Spinal cord (tissue), 9 donors: ENCODE measurements at regions not wholly inside any gene's neighbourhood (a gene's known extent, or its start where the extent isn't known, plus 50 kb on each side); places are given as distances from the start of the nearest gene placed in this dataset.

ENCODE experiments used
- DNase-seq, 6 donors: peaks; one replicate each; pipeline versions ENCODE4 v3.0.0 to v3.0.0-alpha.2; 2013 to 2015; ENCODE audit warnings: low spot score in 6 of 6, low read depth in 4 of 6
- H3K27ac ChIP-seq: one replicate; pipeline ENCODE4 v1.5.1; 2013; ENCODE audit warnings: low read depth, low read length, control low read depth
- H3K27me3 ChIP-seq: one replicate; pipeline ENCODE4 v1.6.1; 2013; ENCODE audit warnings: low read length; ENCODE audit not compliant: control insufficient read depth, insufficient read depth
- H3K36me3 ChIP-seq: one replicate; pipeline ENCODE4 v1.6.1; 2013; ENCODE audit warnings: low read length; ENCODE audit not compliant: control insufficient read depth, insufficient read depth
- H3K4me1 ChIP-seq: one replicate; pipeline ENCODE4 v1.6.1; 2013; ENCODE audit warnings: low read length; ENCODE audit not compliant: control insufficient read depth, insufficient read depth
- H3K4me3 ChIP-seq: one replicate; pipeline ENCODE4 v1.5.1; 2013; ENCODE audit warnings: low read depth, low read length, control low read depth
- H3K9me3 ChIP-seq: one replicate; pipeline ENCODE4 v1.6.1; 2013; ENCODE audit warnings: low read length; ENCODE audit not compliant: control insufficient read depth, insufficient read depth
- WGBS: methylation state at CpG from one replicate; pipeline ENCODE4 v1.1.5; 2013; ENCODE audit warnings: missing lambda C conversion rate; ENCODE audit not compliant: insufficient coverage; 5-methylcytosine and 5-hydroxymethylcytosine counted together
- donor health status: healthy.

DNA sequence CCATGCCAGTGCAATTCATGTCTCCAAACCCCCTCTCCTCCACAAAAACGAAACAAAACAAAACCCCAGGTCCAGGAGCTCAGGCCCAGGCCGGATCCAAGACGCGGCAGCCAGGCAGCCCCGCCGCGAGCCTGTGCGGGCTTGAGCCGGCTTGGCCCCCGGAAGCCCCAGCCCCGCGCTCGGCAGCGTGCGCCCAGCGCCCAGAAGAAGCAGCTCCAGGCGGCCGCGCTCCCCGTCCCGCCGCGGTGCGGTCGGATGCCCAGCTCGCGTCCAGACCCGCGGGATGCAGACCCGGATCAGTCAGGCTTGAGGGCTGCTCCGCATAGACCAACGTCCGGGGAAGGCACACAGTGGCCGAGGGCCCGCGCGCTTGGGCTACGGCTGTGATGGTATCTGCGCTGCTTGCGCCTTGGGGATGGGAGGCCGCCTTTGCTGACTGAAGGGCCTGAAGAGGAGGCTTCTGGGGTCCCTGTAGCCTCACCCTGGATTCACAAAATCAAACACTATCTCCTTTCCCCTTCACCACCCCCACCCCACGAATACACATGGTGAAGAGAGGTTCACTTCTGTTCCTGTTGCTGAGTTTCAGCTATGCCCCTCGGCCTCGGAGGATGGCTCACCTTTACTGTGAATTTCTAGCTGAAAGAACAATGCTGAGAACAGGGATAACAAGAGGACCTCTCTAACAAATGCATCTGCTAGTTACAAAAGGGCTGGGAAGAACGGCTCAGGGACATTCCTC lies 79.9 kb upstream of the EN2 start:
- H3K9me3 ChIP-seq = no peaks in the 10 kb centered on the region
- H3K4me3 ChIP-seq = no peak overlapping the region
- H3K4me1 ChIP-seq = peaks cover 60% of the 10 kb centered on the region
- peaks cover 99% of the 10 kb centered on the region for H3K27me3 ChIP-seq
- no peaks in the 10 kb centered on the region for H3K36me3 ChIP-seq
- peak in 1 of 6 donors; percentile 44 for DNase-seq
- under 1% methylated on average over 40 of the region's 45 CpGs for WGBS
- H3K27ac ChIP-seq = no peak overlapping the region

DNA sequence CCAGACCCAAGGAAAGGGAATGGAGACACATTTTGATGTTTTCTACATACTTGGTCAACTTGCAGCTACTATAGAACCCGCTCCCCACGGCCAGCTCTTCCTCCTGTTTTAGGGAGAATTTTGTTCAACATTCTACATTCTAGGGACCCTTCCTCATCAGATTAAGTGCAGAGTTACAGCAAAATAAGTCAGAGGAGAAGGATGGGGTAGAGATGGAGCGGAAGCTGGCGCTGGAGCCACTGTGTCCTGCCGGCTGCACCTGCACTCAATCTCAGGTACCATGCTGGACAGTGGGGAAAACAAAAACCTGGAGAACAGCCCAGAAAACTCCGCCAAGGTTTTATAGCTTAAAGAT lies 79.4 kb upstream of the EN2 start:
- Histone ChIP-seq H3K4me3 (no peak overlapping the region), H3K36me3 (no peaks in the 10 kb centered on the region), H3K4me1 (peaks cover 54% of the 10 kb centered on the region), H3K27me3 (peaks cover 99% of the 10 kb centered on the region), H3K27ac (no peak overlapping the region), H3K9me3 (no peaks in the 10 kb centered on the region)
- DNase-seq = no peak
- 9% methylated on average over 3 of the region's 6 CpGs for WGBS

DNA sequence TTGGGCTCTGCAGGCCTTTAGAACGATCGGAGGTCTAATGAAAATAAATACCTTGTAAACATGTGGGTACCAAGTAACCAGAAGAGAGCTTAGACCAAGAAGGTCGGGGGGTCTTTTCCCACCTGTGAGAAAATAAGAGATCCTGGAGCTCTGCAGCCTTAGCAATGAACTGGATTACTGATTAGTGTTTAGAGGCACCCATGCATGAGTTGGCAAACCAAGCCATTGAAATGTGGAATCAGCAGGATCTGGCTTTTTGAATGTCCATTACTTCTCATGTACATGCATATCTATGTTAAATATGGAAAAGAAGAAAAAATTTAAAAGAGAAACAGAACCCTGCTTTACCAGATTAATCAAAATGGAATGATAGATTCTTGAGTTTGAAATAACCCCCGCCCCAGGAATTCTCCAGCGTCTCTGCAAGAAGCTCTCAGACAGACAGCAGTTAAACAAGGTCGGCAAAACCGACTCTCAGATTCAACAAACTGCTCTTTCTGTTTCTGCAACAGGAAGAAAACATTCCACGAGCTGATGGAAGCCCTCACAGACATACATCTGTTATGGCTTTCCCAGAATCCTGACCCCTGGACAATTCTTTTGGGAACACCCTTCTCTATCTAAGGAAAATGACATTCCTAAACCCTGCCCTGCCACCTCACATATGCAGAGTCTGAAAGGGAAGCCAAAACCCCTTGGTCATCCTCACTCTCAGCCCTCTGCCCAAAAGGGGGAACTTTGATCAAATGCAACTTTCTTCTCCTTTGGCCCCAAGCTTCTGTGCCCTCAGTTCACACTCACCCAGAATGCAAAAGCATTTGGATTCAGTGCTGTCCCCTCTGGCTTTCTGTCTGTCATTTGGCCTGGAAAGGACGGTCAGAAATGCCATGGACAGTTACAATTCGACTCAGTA lies 78.7 kb upstream of the EN2 start:
- no peak for DNase-seq
- no peaks in the 10 kb centered on the region for H3K9me3 ChIP-seq
- peaks cover 48% of the 10 kb centered on the region for H3K4me1 ChIP-seq
- 9% methylated on average over 8 of the region's 10 CpGs for WGBS
- H3K27ac ChIP-seq = no peak overlapping the region
- H3K36me3 ChIP-seq = no peaks in the 10 kb centered on the region
- H3K27me3 ChIP-seq = peaks cover 100% of the 10 kb centered on the region
- H3K4me3 ChIP-seq = no peak overlapping the region

DNA sequence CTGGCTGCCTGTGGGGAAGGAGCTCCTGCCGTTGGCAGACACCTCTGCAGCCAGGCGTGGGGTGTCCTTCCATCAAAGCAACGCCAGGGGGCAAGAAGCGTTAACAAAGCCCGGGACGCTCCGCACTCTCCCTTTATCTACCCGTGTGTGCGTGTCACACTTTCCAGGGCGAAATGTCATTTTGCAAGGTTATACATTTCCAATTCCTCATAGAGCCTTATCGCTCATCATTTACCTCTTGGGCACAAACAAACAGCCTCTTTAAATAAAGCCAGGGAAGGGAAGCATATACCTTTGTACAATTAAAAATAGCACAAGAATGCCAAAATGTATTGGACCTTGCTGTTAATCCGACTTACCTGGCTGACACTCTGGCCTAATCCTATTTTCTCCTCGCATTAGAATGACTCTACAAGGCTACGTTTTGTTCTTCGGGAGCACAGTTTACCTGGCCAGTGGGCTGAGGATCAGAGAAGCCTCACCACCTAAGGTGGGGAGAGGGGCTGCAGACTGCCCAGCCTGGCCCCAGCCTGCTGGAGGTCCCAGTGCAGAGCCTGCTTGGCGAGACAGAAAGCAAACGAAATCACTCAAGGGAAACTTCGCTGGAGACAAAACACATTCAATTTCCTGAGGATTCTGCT lies 77.6 kb upstream of the EN2 start:
- H3K9me3 ChIP-seq = no peaks in the 10 kb centered on the region
- peaks cover 96% of the 10 kb centered on the region for H3K27me3 ChIP-seq
- no peaks in the 10 kb centered on the region for H3K36me3 ChIP-seq
- peak in 2 of 6 donors; percentile 87 to 93 for DNase-seq
- peaks cover 37% of the 10 kb centered on the region for H3K4me1 ChIP-seq
- H3K27ac ChIP-seq = no peak overlapping the region
- under 1% methylated on average over 15 of the region's 18 CpGs for WGBS
- H3K4me3 ChIP-seq = no peak overlapping the region

DNA sequence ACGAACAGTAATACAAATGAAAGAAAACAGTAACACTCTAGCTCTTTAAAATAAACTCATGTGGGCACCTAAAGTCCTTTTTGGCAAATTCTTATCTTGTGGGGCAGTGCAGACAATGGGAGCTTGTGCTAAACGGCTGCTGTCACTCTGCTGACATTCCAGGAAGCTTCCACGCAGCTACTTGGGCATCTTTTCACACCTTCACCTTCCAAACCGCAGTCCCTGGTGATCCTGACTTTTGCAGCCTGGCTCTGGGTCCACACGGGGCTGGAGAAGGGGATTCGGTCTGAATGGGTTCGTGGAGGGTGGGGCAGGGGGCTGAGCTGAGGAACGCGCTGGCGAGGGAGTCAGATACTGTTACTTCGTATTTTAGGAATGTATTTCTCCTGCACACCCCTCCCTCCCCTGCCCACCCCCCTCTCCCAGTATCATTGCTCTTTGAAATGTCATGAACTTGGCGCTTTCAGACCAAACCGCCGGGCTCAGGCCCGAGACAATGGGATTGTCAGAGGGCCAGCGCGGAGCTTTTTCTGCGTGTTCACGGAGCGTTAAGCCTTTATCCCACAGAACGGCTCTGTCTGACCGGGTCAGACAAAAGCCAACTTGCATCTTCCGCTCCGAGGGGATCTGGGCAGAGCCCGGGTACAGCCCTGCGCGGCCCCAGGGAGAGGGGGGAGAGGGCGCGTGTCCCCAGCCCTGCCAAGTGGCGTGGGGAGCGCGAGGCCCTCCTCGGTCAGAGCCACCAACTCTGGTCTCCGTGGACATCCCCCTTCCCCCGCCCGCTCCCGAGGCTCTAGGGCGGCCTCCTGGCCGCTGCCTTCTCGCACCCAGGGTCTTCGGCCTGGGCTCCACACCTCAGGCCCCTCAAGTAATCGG lies 76.7 kb upstream of the EN2 start:
- peaks cover 35% of the 10 kb centered on the region for H3K4me1 ChIP-seq
- H3K27ac ChIP-seq = no peak overlapping the region
- no peak overlapping the region for H3K4me3 ChIP-seq
- H3K27me3 ChIP-seq = peaks cover 87% of the 10 kb centered on the region
- H3K36me3 ChIP-seq = no peaks in the 10 kb centered on the region
- peak in 2 of 6 donors; percentile 53 to 63 for DNase-seq
- WGBS = under 1% methylated on average over 27 of the region's 42 CpGs
- no peaks in the 10 kb centered on the region for H3K9me3 ChIP-seq

DNA sequence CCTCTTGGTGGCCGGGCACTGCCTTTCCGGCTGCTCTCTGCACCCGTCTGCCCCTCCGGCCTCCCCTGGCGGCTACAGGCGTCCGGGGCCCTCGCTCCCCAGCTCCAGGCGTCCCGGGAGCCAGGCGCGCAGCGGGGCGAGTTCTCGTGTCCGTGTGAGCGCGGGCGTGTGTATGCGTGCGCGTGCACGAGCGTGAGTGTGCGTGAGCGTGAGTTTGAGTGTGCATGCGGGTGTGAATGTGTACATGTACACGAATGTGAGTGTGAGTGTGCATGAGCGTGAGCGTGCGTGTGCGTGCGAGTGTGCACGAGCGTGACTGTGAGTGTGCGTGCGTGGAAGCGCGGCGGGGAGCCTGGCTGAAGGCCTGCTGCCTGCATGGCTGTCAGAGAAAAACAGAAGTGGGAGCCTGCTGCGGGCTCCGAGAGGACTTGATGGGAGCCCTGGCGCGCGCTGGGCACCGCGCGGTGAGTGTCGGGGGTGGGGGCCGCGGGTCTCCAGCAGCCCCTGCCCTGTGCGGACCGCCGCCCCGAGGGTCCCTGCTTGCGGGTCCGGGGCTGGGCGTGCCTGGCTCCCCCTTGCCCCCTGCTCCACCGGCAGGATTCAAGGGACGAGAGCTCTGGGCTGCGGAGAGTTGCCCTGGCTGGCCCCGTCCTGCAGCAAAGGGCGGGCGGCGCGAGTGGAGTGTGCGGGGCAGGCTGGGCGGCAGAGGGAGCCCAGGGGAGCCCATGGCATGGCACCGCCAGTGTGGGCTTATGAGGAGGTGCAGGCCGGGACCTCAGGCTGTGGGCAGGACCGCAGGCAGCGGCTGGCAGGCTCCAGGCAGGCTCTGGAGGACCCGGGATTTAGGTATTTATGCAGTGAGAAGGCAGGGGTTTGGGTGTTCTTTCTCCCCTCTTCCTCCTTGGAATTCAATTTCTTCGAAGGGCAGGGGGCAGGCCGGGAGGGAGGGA lies 75.8 kb upstream of the EN2 start:
- WGBS = 4% methylated on average over 74 of the region's 75 CpGs
- peak in 2 of 6 donors; percentile 59 to 66 for DNase-seq
- no peaks in the 10 kb centered on the region for H3K9me3 ChIP-seq
- H3K4me3 ChIP-seq = peak overlapping the region; percentile 18
- H3K27me3 ChIP-seq = peaks cover 79% of the 10 kb centered on the region
- no peak overlapping the region for H3K27ac ChIP-seq
- no peaks in the 10 kb centered on the region for H3K36me3 ChIP-seq
- H3K4me1 ChIP-seq = peaks cover 35% of the 10 kb centered on the region

DNA sequence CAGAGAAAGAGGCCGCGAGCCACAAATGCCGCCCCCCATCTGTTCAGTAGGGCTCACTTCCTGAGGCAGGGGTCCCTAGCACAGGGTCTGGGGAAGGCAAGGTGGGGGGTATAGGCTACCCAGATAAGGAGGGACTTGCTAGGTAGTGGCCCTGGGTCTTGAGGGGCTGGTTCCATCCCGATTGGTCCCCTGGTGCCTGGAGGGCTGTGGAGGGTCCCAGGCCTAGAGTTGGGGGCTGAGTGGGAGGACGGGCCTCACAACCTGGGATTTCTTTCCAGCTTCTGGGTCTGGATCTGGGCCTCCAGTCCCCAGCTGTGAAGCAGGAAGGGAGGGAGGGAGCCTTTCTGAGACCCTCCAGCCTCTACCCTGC lies 75.1 kb upstream of the EN2 start:
- Histone ChIP-seq H3K27me3 (peaks cover 73% of the 10 kb centered on the region), H3K4me1 (peaks cover 30% of the 10 kb centered on the region), H3K27ac (no peak overlapping the region), H3K4me3 (no peak overlapping the region), H3K36me3 (no peaks in the 10 kb centered on the region), H3K9me3 (no peaks in the 10 kb centered on the region)
- 45% methylated on average over 5 of the region's 5 CpGs for WGBS
- DNase-seq = no peak

DNA sequence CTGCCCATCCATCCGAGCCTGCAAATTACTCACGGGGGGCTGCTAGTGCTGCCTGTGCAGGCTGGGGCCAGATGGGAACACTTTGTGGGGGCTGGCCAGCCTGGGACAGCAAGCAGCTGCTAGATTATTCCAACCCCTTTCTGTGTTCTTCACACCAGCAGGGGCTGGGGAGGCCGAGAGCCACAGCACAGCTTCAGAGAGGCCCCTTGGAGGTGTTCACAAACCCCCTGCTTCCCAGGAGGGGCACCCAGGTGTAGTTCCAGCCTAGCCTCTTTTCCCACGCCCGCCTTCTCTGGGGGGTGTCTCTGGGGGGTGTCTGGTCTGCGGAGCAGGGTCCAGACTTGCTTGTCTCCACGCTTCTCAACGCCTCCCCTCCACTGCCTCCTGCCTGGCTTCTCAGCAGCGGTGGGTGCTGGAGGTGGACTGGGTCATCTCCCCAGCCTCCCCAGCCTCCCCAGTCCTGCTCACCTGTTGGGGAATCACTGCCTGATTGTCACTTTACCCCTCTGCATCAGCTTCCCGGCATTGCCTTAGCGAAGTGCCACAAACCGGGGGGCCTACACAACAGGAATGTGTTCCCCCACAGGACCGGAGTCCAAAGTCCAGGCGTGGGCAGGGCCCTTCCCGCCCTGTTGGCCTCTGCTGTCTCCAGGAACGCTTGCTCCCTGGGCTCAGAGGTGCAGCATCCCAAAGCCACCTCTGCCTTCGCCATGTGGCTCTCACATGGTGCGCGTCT lies 74.0 kb upstream of the EN2 start:
- H3K27me3 ChIP-seq = peaks cover 63% of the 10 kb centered on the region
- peaks cover 27% of the 10 kb centered on the region for H3K4me1 ChIP-seq

More for the DNA sequence above, 74.0 kb upstream of the EN2 start:
- Histone ChIP-seq H3K36me3 (no peaks in the 10 kb centered on the region), H3K27ac (no peak overlapping the region), H3K9me3 (no peaks in the 10 kb centered on the region), H3K4me3 (no peak overlapping the region)
- no peak for DNase-seq
- 90% methylated on average over 16 of the region's 19 CpGs for WGBS
